Vagina (tissue), 2 donors: ENCODE measurements at regions not wholly inside any gene's neighbourhood (a gene's known extent, or its start where the extent isn't known, plus 50 kb on each side); places are given as distances from the start of the nearest gene placed in this dataset.
"Not testable (repeated sequence)": the region's sequence is repeated elsewhere in the genome, so short reads cannot be mapped to it uniquely, and the experiment has no call there.

Experiments
- POLR2A ChIP-seq, 2 donors: fragments of 450-650 bp; IDR thresholded peaks; one replicate each; pipeline ENCODE4 v1.6.1; 2017; ENCODE audit warnings: antibody characterized with exemption in 2 of 2, mild to moderate bottlenecking in 2 of 2, moderate library complexity in 2 of 2
- POLR2AphosphoS5 ChIP-seq, 2 donors: sonication (generic); formaldehyde crosslinking; IDR thresholded peaks; one replicate each; pipeline ENCODE4 v1.9.0; 2017; ENCODE audit warnings: antibody characterized with exemption in 2 of 2, mild to moderate bottlenecking in 2 of 2, low read depth in 1 of 2; ENCODE audit not compliant: insufficient read depth in 1 of 2
- TF ChIP-seq, protein P1 (sequence below), 3 experiments: fragments of 450-650 bp in 2 of 3; fragments of 200-600 bp in 1 of 3; sonication (generic) in 1 of 3; IDR thresholded peaks; one replicate each; pipeline ENCODE4 v1.5.1; 2017 to 2019; ENCODE audit warnings: antibody characterized with exemption in 3 of 3, mild to moderate bottlenecking in 2 of 3, moderate library complexity in 2 of 3

DNA sequence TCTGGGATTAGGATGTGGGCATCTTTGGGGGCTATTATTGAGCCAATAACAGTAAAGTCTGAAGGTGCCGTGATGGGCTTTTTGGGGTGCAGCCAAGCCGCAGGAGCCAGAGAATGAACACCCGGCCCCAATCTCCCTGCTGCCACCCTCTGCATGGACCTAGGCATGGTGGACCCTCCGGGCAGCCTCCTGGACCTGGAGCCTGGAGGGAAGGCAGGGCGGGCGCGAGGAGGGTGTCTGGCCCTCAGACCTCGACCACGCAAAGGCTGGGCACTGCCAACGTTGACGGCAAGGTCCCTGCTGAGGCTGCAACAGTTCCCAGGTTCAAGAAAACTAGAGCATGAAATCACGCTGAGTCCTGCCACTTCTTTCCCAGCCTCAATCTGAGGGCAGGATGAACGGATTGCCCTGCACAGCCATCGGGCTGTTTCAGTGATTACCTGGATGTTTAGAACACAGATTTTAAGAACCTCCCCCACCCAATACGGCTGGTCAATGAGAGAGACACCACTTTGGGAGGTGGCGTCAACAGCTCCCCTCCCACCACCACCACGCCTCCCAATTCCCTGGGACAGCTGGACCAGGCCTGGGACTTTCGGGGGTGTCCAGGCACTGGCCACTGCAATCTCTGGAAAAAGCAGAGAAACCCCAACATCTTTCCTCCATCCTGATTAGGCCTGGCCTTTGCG, 147.4 kb downstream of the NPIPB11 start:
- not testable (repeated sequence) for TF ChIP-seq POLR2AphosphoS5 (IDR thresholded peaks at IDR 0.05; ENCODE audit: insufficient read depth in 1 of 2, low read depth in 1 of 2); POLR2A (IDR thresholded peaks at IDR 0.05)
- TF ChIP-seq, protein P1, sequence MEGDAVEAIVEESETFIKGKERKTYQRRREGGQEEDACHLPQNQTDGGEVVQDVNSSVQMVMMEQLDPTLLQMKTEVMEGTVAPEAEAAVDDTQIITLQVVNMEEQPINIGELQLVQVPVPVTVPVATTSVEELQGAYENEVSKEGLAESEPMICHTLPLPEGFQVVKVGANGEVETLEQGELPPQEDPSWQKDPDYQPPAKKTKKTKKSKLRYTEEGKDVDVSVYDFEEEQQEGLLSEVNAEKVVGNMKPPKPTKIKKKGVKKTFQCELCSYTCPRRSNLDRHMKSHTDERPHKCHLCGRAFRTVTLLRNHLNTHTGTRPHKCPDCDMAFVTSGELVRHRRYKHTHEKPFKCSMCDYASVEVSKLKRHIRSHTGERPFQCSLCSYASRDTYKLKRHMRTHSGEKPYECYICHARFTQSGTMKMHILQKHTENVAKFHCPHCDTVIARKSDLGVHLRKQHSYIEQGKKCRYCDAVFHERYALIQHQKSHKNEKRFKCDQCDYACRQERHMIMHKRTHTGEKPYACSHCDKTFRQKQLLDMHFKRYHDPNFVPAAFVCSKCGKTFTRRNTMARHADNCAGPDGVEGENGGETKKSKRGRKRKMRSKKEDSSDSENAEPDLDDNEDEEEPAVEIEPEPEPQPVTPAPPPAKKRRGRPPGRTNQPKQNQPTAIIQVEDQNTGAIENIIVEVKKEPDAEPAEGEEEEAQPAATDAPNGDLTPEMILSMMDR (IDR thresholded peaks at IDR 0.05) = not testable (repeated sequence)
